ENCODE measurements at regions not wholly inside any gene's neighbourhood (a gene's known extent, or its start where the extent isn't known, plus 50 kb on each side); places are given as distances from the start of the nearest gene placed in this dataset.
"Not testable (repeated sequence)": the region's sequence is repeated elsewhere in the genome, so short reads cannot be mapped to it uniquely, and the experiment has no call there.

- Histone ChIP-seq H3K4me1 (ENCODE audit: insufficient read depth, insufficient read length) (no peaks in the 10 kb centered on the region), H3K36me3 (ENCODE audit: insufficient read depth, insufficient read length, low read length) (no peaks in the 10 kb centered on the region), H3K9me3 (ENCODE audit: insufficient read depth, low read length) (no peaks in the 10 kb centered on the region), H3K27me3 (ENCODE audit: insufficient read depth, insufficient read length) (no peaks in the 10 kb centered on the region), H3K9ac (ENCODE audit: insufficient read length, low read depth) (no peak overlapping the region), H3K4me3 (ENCODE audit: insufficient read length, low read depth) (no peak overlapping the region)
- TF ChIP-seq SUZ12 (IDR thresholded peaks at IDR 0.05; ENCODE audit: extremely low read depth, insufficient read depth, insufficient read length) (no peak), YY1 (IDR thresholded peaks at IDR 0.05; ENCODE audit: insufficient read depth, insufficient read length) (no peak), ZNF274 (IDR thresholded peaks at IDR 0.05; ENCODE audit: low read depth, low read length) (no peak)
- DNase-seq (ENCODE audit: low read depth, low spot score), result no peak
Observed at GRCh38 chr10:2329082-2329481, 591.8 kb upstream of the ADARB2 start.

DNA sequence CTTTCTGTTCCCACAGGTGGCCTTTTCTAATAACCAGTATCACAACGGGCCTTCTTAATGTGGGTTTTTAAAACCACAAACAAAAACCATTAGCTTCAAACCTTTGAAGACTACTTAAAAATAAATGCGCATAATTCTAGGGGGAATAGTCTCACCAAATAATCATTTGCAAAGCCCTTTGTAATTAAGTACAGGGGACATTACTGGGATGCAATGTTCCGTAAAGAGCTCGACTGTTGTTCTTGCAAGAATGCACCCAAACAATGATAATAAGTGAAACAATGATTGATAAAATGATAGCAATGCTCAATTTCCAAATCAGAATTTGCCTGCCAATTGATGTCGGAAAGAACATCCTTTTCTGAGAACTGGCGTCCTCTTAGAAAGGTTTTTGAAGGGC lies 589.1 kb upstream of the ADARB2 start:
- Histone ChIP-seq H3K9me3 (ENCODE audit: insufficient read depth, low read length) (no peaks in the 10 kb centered on the region), H3K4me1 (ENCODE audit: insufficient read depth, insufficient read length) (no peaks in the 10 kb centered on the region), H3K36me3 (ENCODE audit: insufficient read depth, insufficient read length, low read length) (no peaks in the 10 kb centered on the region), H3K9ac (ENCODE audit: insufficient read length, low read depth) (no peak overlapping the region), H3K27me3 (ENCODE audit: insufficient read depth, insufficient read length) (no peaks in the 10 kb centered on the region), H3K4me3 (ENCODE audit: insufficient read length, low read depth) (no peak overlapping the region)
- TF ChIP-seq SUZ12 (IDR thresholded peaks at IDR 0.05; ENCODE audit: extremely low read depth, insufficient read depth, insufficient read length), result no peak
- no peak for TF ChIP-seq YY1 (IDR thresholded peaks at IDR 0.05; ENCODE audit: insufficient read depth, insufficient read length)
- no peak for TF ChIP-seq ZNF274 (IDR thresholded peaks at IDR 0.05; ENCODE audit: low read depth, low read length)
- no peak for DNase-seq (ENCODE audit: low read depth, low spot score)

DNA sequence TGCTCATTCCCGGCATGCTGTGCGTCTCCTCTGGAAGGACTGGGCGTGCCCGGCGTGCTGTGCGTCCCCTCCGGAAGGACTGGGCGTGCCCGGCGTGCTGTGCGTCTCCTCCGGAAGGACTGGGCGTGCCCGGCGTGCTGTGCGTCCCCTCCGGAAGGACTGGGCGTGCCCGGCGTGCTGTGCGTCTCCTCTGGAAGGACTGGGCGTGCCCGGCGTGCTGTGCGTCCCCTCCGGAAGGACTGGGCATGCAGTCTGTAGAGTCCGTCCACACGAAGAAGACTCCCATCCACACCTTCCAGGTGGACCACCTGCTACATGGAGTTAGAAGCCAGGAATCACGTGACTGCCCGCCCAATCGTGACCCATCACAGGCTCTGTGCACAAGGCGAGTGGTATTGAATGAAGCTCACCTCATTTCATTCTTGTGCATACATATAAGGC lies 577.7 kb upstream of the ADARB2 start:
- not testable (repeated sequence) for H3K4me1 ChIP-seq (ENCODE audit: insufficient read depth, insufficient read length); H3K36me3 ChIP-seq (ENCODE audit: insufficient read depth, insufficient read length, low read length); DNase-seq (ENCODE audit: low read depth, low spot score); H3K27me3 ChIP-seq (ENCODE audit: insufficient read depth, insufficient read length); H3K4me3 ChIP-seq (ENCODE audit: insufficient read length, low read depth); H3K9me3 ChIP-seq (ENCODE audit: insufficient read depth, low read length); H3K9ac ChIP-seq (ENCODE audit: insufficient read length, low read depth)

DNA sequence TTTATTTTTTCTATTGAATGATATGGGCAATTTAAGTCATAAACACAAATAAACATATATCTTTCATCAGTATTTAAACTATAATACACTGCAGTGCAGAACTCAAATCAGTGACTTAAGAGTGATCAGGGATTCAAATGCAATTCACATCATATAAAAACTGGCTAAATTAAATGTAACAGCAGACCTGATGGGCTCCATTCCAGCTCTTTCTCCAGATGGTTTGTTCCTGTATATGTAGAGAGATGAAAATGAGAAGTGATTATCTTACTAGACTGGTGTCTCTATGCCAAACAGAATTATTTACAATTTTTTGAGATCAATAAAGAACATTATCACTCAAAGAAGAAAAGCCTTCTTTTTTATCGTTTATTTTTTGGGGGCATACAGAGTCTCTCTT lies 568.8 kb upstream of the ADARB2 start:
- Histone ChIP-seq H3K4me3 (ENCODE audit: insufficient read length, low read depth) (no peak overlapping the region), H3K27me3 (ENCODE audit: insufficient read depth, insufficient read length) (no peaks in the 10 kb centered on the region), H3K4me1 (ENCODE audit: insufficient read depth, insufficient read length) (no peaks in the 10 kb centered on the region), H3K9me3 (ENCODE audit: insufficient read depth, low read length) (no peaks in the 10 kb centered on the region; the same call in 1 of the 2 replicates), H3K9ac (ENCODE audit: insufficient read length, low read depth) (no peak overlapping the region), H3K36me3 (ENCODE audit: insufficient read depth, insufficient read length, low read length) (no peaks in the 10 kb centered on the region)
- TF ChIP-seq SUZ12 (IDR thresholded peaks at IDR 0.05; ENCODE audit: extremely low read depth, insufficient read depth, insufficient read length) (no peak), YY1 (IDR thresholded peaks at IDR 0.05; ENCODE audit: insufficient read depth, insufficient read length) (no peak), ZNF274 (IDR thresholded peaks at IDR 0.05; ENCODE audit: low read depth, low read length) (no peak)
- DNase-seq (ENCODE audit: low read depth, low spot score), result no peak

DNA sequence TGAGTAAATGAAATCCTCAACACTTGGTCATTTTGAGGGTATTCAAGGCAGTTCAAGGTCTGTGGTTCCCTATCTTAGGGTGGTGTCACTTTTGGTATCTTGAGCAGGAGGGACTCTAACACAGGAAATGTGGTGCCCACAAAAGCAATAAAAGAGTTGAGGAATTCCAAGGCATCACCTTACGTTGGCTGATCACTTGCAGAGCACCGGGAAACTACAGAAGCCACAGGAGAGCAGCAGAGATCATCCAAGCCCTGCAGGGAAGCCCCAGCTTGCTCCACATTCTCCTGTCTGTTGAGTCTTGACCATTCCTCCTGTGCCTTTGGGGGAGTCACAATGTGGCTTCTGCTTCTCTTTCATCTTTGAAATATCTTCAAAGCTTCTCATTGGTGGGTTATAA lies 565.8 kb upstream of the ADARB2 start:
- no peak for DNase-seq (ENCODE audit: low read depth, low spot score)
- Histone ChIP-seq H3K4me3 (ENCODE audit: insufficient read length, low read depth) (no peak overlapping the region), H3K9ac (ENCODE audit: insufficient read length, low read depth) (no peak overlapping the region), H3K27me3 (ENCODE audit: insufficient read depth, insufficient read length) (no peaks in the 10 kb centered on the region), H3K36me3 (ENCODE audit: insufficient read depth, insufficient read length, low read length) (no peaks in the 10 kb centered on the region), H3K9me3 (ENCODE audit: insufficient read depth, low read length) (no peaks in the 10 kb centered on the region; the same call in 1 of the 2 replicates), H3K4me1 (ENCODE audit: insufficient read depth, insufficient read length) (no peaks in the 10 kb centered on the region)
- no peak for TF ChIP-seq SUZ12 (IDR thresholded peaks at IDR 0.05; ENCODE audit: extremely low read depth, insufficient read depth, insufficient read length)

DNA sequence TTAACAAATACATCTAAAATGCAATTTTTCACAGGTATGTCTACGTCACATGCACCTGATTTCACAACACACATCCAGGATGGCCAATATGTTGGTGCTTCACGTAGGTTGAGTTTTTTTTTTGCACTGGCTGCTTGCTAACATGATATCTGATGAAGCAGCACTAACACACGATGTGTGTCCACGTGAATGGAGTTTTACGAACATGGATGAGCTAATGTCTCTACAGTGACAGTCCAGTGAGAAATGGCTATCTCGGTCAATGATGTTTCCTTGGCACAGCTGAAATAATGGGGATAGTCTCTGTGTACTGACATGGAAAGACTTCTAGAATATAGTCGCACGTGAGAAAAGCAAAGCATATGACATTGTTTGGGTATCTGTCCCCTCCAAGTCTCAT lies 563.9 kb upstream of the ADARB2 start:
- DNase-seq (ENCODE audit: low read depth, low spot score), result no peak
- no peaks in the 10 kb centered on the region for H3K4me1 ChIP-seq (ENCODE audit: insufficient read depth, insufficient read length)
- H3K27me3 ChIP-seq (ENCODE audit: insufficient read depth, insufficient read length), result no peaks in the 10 kb centered on the region
- H3K9me3 ChIP-seq (ENCODE audit: insufficient read depth, low read length), result no peaks in the 10 kb centered on the region; the same call in 1 of the 2 replicates
- no peaks in the 10 kb centered on the region for H3K36me3 ChIP-seq (ENCODE audit: insufficient read depth, insufficient read length, low read length)
- no peak overlapping the region for H3K4me3 ChIP-seq (ENCODE audit: insufficient read length, low read depth)
- no peak overlapping the region for H3K9ac ChIP-seq (ENCODE audit: insufficient read length, low read depth)
- no peak for TF ChIP-seq SUZ12 (IDR thresholded peaks at IDR 0.05; ENCODE audit: extremely low read depth, insufficient read depth, insufficient read length)
- no peak for TF ChIP-seq ZNF274 (IDR thresholded peaks at IDR 0.05; ENCODE audit: low read depth, low read length)
- no peak for TF ChIP-seq YY1 (IDR thresholded peaks at IDR 0.05; ENCODE audit: insufficient read depth, insufficient read length)

DNA sequence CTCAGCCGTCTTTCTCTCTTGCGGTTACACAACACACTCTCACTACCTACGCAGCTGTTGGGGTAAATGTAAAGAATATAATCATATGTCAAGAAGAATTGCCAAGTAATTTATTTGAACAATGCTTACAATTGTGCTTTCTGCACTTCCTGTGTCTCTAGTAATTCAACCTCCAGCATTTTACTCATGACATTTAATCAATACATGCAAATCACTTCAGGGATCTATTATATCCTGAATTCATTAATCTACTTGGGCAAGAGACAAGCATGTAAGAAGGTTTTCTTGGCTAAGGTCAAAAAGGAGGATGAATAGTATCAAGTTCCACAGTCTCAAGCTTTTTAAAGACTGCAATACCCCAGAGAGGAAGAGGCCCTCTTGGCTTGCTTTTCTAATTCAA lies 562.9 kb upstream of the ADARB2 start:
- TF ChIP-seq SUZ12 (IDR thresholded peaks at IDR 0.05; ENCODE audit: extremely low read depth, insufficient read depth, insufficient read length), result no peak
- no peak for TF ChIP-seq ZNF274 (IDR thresholded peaks at IDR 0.05; ENCODE audit: low read depth, low read length)
- no peak for TF ChIP-seq YY1 (IDR thresholded peaks at IDR 0.05; ENCODE audit: insufficient read depth, insufficient read length)
- no peak overlapping the region for H3K9ac ChIP-seq (ENCODE audit: insufficient read length, low read depth)
- no peaks in the 10 kb centered on the region; the same call in 1 of the 2 replicates for H3K9me3 ChIP-seq (ENCODE audit: insufficient read depth, low read length)
- no peaks in the 10 kb centered on the region for H3K4me1 ChIP-seq (ENCODE audit: insufficient read depth, insufficient read length)
- H3K4me3 ChIP-seq (ENCODE audit: insufficient read length, low read depth), result no peak overlapping the region
- no peak for DNase-seq (ENCODE audit: low read depth, low spot score)
- H3K27me3 ChIP-seq (ENCODE audit: insufficient read depth, insufficient read length), result no peaks in the 10 kb centered on the region
- no peaks in the 10 kb centered on the region for H3K36me3 ChIP-seq (ENCODE audit: insufficient read depth, insufficient read length, low read length)

Measured in NT2/D1 (cell line).